ENCODE measurements at regions not wholly inside any gene's neighbourhood (a gene's known extent, or its start where the extent isn't known, plus 50 kb on each side); places are given as distances from the start of the nearest gene placed in this dataset.

DNA sequence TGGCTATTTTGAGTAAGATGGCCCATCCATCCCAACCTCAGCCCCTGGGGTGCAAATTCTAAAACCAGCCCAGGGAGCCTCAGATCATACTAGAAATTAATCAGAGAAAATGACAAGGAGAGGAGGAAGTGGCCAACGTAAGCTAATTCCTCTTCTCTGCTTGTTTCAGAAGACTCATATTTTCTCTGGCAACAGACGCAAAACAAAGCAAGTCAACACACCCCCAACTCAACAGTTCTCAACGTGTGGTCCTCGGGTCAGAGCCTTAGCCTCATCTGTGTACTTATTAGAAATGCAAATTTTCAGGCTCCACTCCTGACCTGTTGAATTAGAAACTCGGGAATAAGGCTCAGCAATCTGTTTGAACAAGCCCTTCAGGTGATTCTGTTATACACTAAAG, 413.9 kb upstream of the AUTS2 start:
- TF ChIP-seq, protein P1, sequence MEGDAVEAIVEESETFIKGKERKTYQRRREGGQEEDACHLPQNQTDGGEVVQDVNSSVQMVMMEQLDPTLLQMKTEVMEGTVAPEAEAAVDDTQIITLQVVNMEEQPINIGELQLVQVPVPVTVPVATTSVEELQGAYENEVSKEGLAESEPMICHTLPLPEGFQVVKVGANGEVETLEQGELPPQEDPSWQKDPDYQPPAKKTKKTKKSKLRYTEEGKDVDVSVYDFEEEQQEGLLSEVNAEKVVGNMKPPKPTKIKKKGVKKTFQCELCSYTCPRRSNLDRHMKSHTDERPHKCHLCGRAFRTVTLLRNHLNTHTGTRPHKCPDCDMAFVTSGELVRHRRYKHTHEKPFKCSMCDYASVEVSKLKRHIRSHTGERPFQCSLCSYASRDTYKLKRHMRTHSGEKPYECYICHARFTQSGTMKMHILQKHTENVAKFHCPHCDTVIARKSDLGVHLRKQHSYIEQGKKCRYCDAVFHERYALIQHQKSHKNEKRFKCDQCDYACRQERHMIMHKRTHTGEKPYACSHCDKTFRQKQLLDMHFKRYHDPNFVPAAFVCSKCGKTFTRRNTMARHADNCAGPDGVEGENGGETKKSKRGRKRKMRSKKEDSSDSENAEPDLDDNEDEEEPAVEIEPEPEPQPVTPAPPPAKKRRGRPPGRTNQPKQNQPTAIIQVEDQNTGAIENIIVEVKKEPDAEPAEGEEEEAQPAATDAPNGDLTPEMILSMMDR (conservative IDR thresholded peaks at IDR 0.05) = no peak
- TF ChIP-seq ZFX (IDR thresholded peaks at IDR 0.05) = no peak

All from C4-2B (cell line).